Ishikawa (cell line): ENCODE measurements at regions not wholly inside any gene's neighbourhood (a gene's known extent, or its start where the extent isn't known, plus 50 kb on each side); places are given as distances from the start of the nearest gene placed in this dataset.

Experiments used
- CEBPB ChIP-seq: IDR thresholded peaks from 2 replicates; pipeline ENCODE4 v1.6.1; 2012
- CREB1 ChIP-seq: IDR thresholded peaks from 2 replicates; pipeline ENCODE4 v1.6.1; 2012; ENCODE audit warnings: low read depth
- EGR1 ChIP-seq: IDR thresholded peaks from 2 replicates; pipeline ENCODE4 v1.6.1; 2012
- EP300 ChIP-seq: IDR thresholded peaks from 2 replicates; pipeline ENCODE4 v1.6.1; 2012; ENCODE audit warnings: borderline replicate concordance
- FOXM1 ChIP-seq: IDR thresholded peaks from 2 replicates; pipeline ENCODE4 v1.6.1; 2012; ENCODE audit warnings: low read depth, borderline replicate concordance
- NFIC ChIP-seq: IDR thresholded peaks from 2 replicates; pipeline ENCODE4 v1.6.1; 2012
- RAD21 ChIP-seq: IDR thresholded peaks from 2 replicates; pipeline ENCODE4 v1.6.1; 2012; ENCODE audit warnings: low read depth
- TAF1 ChIP-seq: IDR thresholded peaks from 2 replicates; pipeline ENCODE4 v1.6.1; 2012; ENCODE audit warnings: low read depth, mild to moderate bottlenecking
- TCF12 ChIP-seq: IDR thresholded peaks from 2 replicates; pipeline ENCODE4 v1.6.1; 2012; ENCODE audit warnings: low read depth
- TEAD4 ChIP-seq: IDR thresholded peaks from 2 replicates; pipeline ENCODE4 v1.6.1; 2012
- YY1 ChIP-seq: IDR thresholded peaks from 2 replicates; pipeline ENCODE4 v1.6.1; 2012; ENCODE audit warnings: low read depth
- ZBTB7A ChIP-seq: IDR thresholded peaks from 2 replicates; pipeline ENCODE4 v1.6.1; 2012; ENCODE audit warnings: low read depth
- TF ChIP-seq, protein P1 (sequence below): IDR thresholded peaks from 2 replicates; pipeline ENCODE4 v1.6.1; 2012; ENCODE audit warnings: low read depth, mild to moderate bottlenecking
- TF ChIP-seq, protein P2 (sequence below): IDR thresholded peaks from 2 replicates; pipeline ENCODE4 v1.6.1; 2012
- TF ChIP-seq, protein P3 (sequence below): IDR thresholded peaks from 2 replicates; pipeline ENCODE4 v1.6.1; 2012

DNA sequence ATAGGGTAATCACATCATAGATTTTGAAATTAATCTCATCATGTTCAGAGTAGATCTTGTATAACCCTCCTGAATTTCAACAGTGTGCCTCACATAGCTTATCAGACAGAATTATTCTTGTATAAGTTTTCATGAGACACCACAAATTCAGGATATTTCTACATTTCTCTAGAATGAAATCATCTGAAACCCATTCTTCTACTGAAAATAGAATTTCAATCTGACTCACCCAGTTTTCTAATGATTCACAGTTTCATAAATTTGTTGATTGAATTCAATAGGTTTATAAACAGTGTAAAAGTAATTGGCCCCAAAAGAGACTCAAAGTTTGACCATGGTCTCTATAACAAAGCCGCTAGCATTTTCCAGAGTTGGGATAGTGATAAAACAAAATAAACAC is 1082.6 kb upstream of the EPHA6 start:
- TF ChIP-seq TAF1 (no peak), EP300 (no peak), RAD21 (no peak), CEBPB (no peak), TEAD4 (no peak)
- TF ChIP-seq, protein P1, sequence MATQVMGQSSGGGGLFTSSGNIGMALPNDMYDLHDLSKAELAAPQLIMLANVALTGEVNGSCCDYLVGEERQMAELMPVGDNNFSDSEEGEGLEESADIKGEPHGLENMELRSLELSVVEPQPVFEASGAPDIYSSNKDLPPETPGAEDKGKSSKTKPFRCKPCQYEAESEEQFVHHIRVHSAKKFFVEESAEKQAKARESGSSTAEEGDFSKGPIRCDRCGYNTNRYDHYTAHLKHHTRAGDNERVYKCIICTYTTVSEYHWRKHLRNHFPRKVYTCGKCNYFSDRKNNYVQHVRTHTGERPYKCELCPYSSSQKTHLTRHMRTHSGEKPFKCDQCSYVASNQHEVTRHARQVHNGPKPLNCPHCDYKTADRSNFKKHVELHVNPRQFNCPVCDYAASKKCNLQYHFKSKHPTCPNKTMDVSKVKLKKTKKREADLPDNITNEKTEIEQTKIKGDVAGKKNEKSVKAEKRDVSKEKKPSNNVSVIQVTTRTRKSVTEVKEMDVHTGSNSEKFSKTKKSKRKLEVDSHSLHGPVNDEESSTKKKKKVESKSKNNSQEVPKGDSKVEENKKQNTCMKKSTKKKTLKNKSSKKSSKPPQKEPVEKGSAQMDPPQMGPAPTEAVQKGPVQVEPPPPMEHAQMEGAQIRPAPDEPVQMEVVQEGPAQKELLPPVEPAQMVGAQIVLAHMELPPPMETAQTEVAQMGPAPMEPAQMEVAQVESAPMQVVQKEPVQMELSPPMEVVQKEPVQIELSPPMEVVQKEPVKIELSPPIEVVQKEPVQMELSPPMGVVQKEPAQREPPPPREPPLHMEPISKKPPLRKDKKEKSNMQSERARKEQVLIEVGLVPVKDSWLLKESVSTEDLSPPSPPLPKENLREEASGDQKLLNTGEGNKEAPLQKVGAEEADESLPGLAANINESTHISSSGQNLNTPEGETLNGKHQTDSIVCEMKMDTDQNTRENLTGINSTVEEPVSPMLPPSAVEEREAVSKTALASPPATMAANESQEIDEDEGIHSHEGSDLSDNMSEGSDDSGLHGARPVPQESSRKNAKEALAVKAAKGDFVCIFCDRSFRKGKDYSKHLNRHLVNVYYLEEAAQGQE: no peak
- TF ChIP-seq, protein P2, sequence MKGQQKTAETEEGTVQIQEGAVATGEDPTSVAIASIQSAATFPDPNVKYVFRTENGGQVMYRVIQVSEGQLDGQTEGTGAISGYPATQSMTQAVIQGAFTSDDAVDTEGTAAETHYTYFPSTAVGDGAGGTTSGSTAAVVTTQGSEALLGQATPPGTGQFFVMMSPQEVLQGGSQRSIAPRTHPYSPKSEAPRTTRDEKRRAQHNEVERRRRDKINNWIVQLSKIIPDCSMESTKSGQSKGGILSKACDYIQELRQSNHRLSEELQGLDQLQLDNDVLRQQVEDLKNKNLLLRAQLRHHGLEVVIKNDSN: no peak

DNA sequence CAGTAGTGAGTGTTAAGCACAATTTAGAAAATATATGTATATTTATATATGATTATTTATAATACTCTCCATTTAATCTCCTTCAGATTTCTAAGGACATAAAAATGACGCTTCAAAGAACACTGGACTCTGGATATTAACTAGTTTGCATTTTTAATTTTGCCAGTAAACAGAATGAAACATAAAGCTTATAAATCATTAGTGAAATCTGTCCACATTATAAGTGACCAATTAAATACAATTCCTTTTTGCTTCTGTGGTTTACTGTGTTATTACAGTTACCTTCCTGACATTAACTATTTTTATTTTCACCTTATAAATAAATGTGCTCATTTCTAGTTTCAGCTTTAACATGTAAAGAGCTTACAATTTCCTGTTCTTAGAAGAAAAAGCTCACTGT is 1081.1 kb upstream of the EPHA6 start:
- TF ChIP-seq YY1: no peak
- TF ChIP-seq TEAD4: no peak
- TF ChIP-seq CEBPB: no peak
- TF ChIP-seq ZBTB7A: no peak
- TF ChIP-seq, protein P3, sequence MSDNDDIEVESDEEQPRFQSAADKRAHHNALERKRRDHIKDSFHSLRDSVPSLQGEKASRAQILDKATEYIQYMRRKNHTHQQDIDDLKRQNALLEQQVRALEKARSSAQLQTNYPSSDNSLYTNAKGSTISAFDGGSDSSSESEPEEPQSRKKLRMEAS: no peak
- TF ChIP-seq TCF12: no peak
- no peak for TF ChIP-seq EP300
- no peak for TF ChIP-seq CREB1
- no peak for TF ChIP-seq FOXM1
- TF ChIP-seq, protein P1: no peak
- TF ChIP-seq NFIC: no peak
- TF ChIP-seq, protein P2: no peak
- no peak for TF ChIP-seq RAD21
- no peak for TF ChIP-seq EGR1
- TF ChIP-seq TAF1: no peak

DNA sequence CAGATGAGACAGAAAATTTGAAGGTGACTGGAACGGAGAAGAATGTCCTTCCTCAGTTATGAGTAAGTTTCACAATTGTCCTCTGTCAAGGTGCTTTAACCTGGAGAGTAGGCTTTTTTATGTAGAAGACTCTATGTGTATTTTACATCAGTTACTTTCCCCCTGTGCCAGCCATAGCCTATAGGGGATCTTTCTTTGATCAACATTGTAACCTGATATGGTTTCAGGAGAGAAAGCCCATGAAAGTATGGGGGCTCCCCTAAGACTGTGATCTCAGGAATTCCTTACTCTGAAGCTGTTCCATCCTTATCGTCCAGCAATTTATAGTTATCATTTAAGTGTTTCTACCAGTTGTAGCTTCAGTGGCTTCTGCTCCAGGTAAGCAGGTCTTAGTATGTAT is 1076.3 kb upstream of the EPHA6 start:
- TF ChIP-seq RAD21 (no peak), CREB1 (no peak), CEBPB (no peak), EGR1 (no peak), TCF12 (no peak), YY1 (no peak), ZBTB7A (no peak), TAF1 (no peak), TEAD4 (no peak), EP300 (no peak), NFIC (no peak), FOXM1 (no peak)
- TF ChIP-seq, protein P1: no peak
- TF ChIP-seq, protein P3: no peak
- TF ChIP-seq, protein P2: no peak

DNA sequence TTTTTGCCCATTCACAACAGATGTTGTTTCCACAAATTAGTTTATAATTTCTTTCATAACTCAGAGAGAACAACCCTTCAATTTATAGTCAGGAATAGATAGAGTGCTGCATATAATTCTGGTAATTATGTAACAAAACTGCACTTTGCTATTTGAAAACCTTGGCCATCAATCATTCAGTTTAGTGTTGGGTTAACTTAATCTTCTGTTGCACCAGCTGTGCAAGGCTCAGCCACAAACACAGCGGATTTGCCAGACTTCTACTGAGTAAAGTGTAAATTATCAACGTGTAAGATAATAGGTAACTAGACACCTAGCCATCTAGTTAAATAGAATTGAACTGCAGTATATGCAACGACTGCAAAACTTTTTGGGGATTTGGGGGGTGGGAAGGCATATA is 1064.3 kb upstream of the EPHA6 start:
- TF ChIP-seq, protein P3: no peak
- TF ChIP-seq YY1: no peak
- TF ChIP-seq, protein P1: no peak
- no peak for TF ChIP-seq NFIC
- TF ChIP-seq ZBTB7A: no peak
- no peak for TF ChIP-seq FOXM1
- TF ChIP-seq, protein P2: no peak
- TF ChIP-seq TAF1: no peak
- TF ChIP-seq CREB1: no peak
- TF ChIP-seq TEAD4: no peak
- TF ChIP-seq EP300: no peak
